Endodermal cell (in vitro differentiated cells): ENCODE measurements at regions not wholly inside any gene's neighbourhood (a gene's known extent, or its start where the extent isn't known, plus 50 kb on each side); places are given as distances from the start of the nearest gene placed in this dataset.

Source experiments
- DNase-seq: peaks from one replicate; pipeline ENCODE4 v3.0.0-alpha.2; 2017
- H3K27ac ChIP-seq: 2 replicates; pipeline ENCODE4 v1.5.1; 2013; ENCODE audit warnings: mild to moderate bottlenecking, low read depth, low read length, moderate library complexity
- H3K27me3 ChIP-seq: 2 replicates; pipeline ENCODE4 v1.6.1; 2013; ENCODE audit warnings: mild to moderate bottlenecking, low read length, moderate library complexity; ENCODE audit not compliant: insufficient read depth, control insufficient read depth, poor library complexity, severe bottlenecking
- H3K36me3 ChIP-seq: 2 replicates; pipeline ENCODE4 v1.7.0; 2013; ENCODE audit warnings: mild to moderate bottlenecking, low read length, moderate library complexity; ENCODE audit not compliant: control insufficient read depth, insufficient read depth
- H3K4me1 ChIP-seq: one replicate; pipeline ENCODE4 v1.7.0; 2013; ENCODE audit warnings: low read length; ENCODE audit not compliant: control insufficient read depth, insufficient read depth
- H3K4me3 ChIP-seq: 2 replicates; pipeline ENCODE4 v1.5.1; 2013; ENCODE audit warnings: mild to moderate bottlenecking, low read length, moderate library complexity
- H3K9ac ChIP-seq: 2 replicates; pipeline ENCODE4 v1.6.1; 2013; ENCODE audit warnings: mild to moderate bottlenecking, low read length, moderate library complexity; ENCODE audit not compliant: poor library complexity, severe bottlenecking; ENCODE audit errors: extremely low read depth
- H3K9me3 ChIP-seq: 2 replicates; pipeline ENCODE4 v1.6.1; 2013; ENCODE audit warnings: mild to moderate bottlenecking, low read length, moderate library complexity; ENCODE audit not compliant: control insufficient read depth
- H3K27ac Mint-ChIP-seq: 2 replicates; pipeline ENCODE4 v1.8.0; 2020; ENCODE audit warnings: mixed read lengths
- H3K27me3 Mint-ChIP-seq: 2 replicates; pipeline ENCODE4 v1.8.0; 2021; ENCODE audit warnings: mild to moderate bottlenecking, mixed read lengths; ENCODE audit not compliant: insufficient read depth
- H3K36me3 Mint-ChIP-seq: 2 replicates; pipeline ENCODE4 v1.8.0; 2020; ENCODE audit warnings: low read depth, mixed read lengths
- H3K4me1 Mint-ChIP-seq: 2 replicates; pipeline ENCODE4 v1.8.0; 2020; ENCODE audit warnings: mixed read lengths
- H3K4me3 Mint-ChIP-seq: 2 replicates; pipeline ENCODE4 v1.8.0; 2020; ENCODE audit warnings: mild to moderate bottlenecking, moderate library complexity, mixed read lengths
- H3K9me3 Mint-ChIP-seq: 2 replicates; pipeline ENCODE4 v1.8.0; 2020; ENCODE audit warnings: mild to moderate bottlenecking, mixed read lengths
- CTCF ChIP-seq: fragments of 200-600 bp; sonication (generic); conservative IDR thresholded peaks from 2 replicates; pipeline ENCODE4 v1.5.0; 2021; ENCODE audit warnings: antibody characterized with exemption, mild to moderate bottlenecking
- WGBS, 2 experiments: methylation state at CpG; one replicate each; pipeline versions ENCODE4 v1.1.5 to v1.1.7; 2013; ENCODE audit warnings: missing lambda C conversion rate in 2 of 2, mixed read lengths in 1 of 2; ENCODE audit not compliant: insufficient coverage in 1 of 2, insufficient read length in 1 of 2; 5-methylcytosine and 5-hydroxymethylcytosine counted together

- peaks cover 8% of the 10 kb centered on the region for H3K4me1 ChIP-seq
- no peaks in the 10 kb centered on the region for H3K27me3 ChIP-seq
- no peak for TF ChIP-seq CTCF
- no peaks in the 10 kb centered on the region for H3K36me3 Mint-ChIP-seq
- no peak overlapping the region for H3K4me3 Mint-ChIP-seq
- H3K4me3 ChIP-seq: no peak overlapping the region
- H3K4me1 Mint-ChIP-seq: peaks cover 44% of the 10 kb centered on the region
- H3K27ac Mint-ChIP-seq: no peak overlapping the region
- WGBS, 2 experiments: 86 to 95% methylated on average over 3 of the region's 3 CpGs
- H3K27ac ChIP-seq: no peak overlapping the region
- H3K27me3 Mint-ChIP-seq: no peaks in the 10 kb centered on the region
- H3K36me3 ChIP-seq: no peaks in the 10 kb centered on the region
- H3K9me3 Mint-ChIP-seq: peaks cover 13% of the 10 kb centered on the region
- DNase-seq: no peak
- H3K9ac ChIP-seq: no peak overlapping the region
- peaks cover 8% of the 10 kb centered on the region for H3K9me3 ChIP-seq
Observed at GRCh38 chr2:190787743-190788235, 92.8 kb upstream of the GLS start.

GRCh38 chr2:190789074-190790004, 91.3 kb upstream of the GLS start:
- H3K4me1 Mint-ChIP-seq: peaks cover 44% of the 10 kb centered on the region
- WGBS, 2 experiments: 40 to 50% methylated on average over 1 of the region's 2 CpGs

GRCh38 chr2:190791347-190791975, 89.2 kb upstream of the GLS start:
- Mint-ChIP-seq H3K4me1 (peaks cover 42% of the 10 kb centered on the region), H3K36me3 (no peaks in the 10 kb centered on the region), H3K4me3 (no peak overlapping the region), H3K27me3 (no peaks in the 10 kb centered on the region), H3K27ac (no peak overlapping the region), H3K9me3 (no peaks in the 10 kb centered on the region)
- Histone ChIP-seq H3K27ac (no peak overlapping the region), H3K9ac (no peak overlapping the region), H3K36me3 (no peaks in the 10 kb centered on the region), H3K4me3 (no peak overlapping the region), H3K4me1 (peaks cover 6% of the 10 kb centered on the region), H3K27me3 (no peaks in the 10 kb centered on the region), H3K9me3 (no peaks in the 10 kb centered on the region)
- TF ChIP-seq CTCF: no peak
- WGBS, 2 experiments: 50 to 70% methylated on average over 2 to 7 of the region's 7 CpGs
- peak; percentile 63 for DNase-seq

More at GRCh38 chr2:190789074-190790004, 91.3 kb upstream of the GLS start:
- Histone ChIP-seq H3K27me3 (no peaks in the 10 kb centered on the region), H3K4me1 (peaks cover 8% of the 10 kb centered on the region), H3K4me3 (no peak overlapping the region), H3K9ac (no peak overlapping the region), H3K36me3 (no peaks in the 10 kb centered on the region), H3K27ac (no peak overlapping the region), H3K9me3 (no peaks in the 10 kb centered on the region)
- H3K9me3 Mint-ChIP-seq: peaks cover 5% of the 10 kb centered on the region
- DNase-seq: no peak
- no peaks in the 10 kb centered on the region for H3K27me3 Mint-ChIP-seq
- no peak overlapping the region for H3K27ac Mint-ChIP-seq
- H3K36me3 Mint-ChIP-seq: no peaks in the 10 kb centered on the region
- no peak overlapping the region for H3K4me3 Mint-ChIP-seq
- no peak for TF ChIP-seq CTCF
